GM21528 (cell line): ENCODE measurements at regions not wholly inside any gene's neighbourhood (a gene's known extent, or its start where the extent isn't known, plus 50 kb on each side); places are given as distances from the start of the nearest gene placed in this dataset.

ENCODE experiments used
- ATAC-seq: cut with Tn5 transposase; IDR thresholded peaks from one replicate; pipeline ENCODE4 v1.9.1; 2021; ENCODE audit warnings: mild to moderate bottlenecking, moderate library complexity; ENCODE audit not compliant: unreplicated experiment, low FRiP score

GRCh38 chr9:12183321-12183720, 509.9 kb upstream of the TYRP1 start:
- ATAC-seq = no peak

DNA sequence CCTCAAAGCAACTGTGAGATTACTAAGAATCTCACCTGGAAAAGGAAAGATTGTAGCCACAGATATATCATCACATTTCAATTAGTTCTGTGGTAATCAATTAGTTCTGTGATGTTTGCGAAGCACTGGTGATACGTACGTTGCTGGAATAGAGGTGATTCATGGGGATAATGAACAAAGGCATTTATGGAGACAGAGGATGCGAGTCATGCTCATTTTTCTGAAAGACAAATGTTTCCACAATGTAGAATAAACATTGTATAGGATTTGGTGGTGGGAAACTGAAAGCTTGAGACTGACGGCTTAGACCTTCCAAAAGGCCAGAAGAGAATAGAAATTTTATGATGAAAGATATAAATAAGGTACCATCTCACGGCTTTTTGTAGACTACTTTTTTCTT, 507.3 kb upstream of the TYRP1 start:
- ATAC-seq = no peak

DNA sequence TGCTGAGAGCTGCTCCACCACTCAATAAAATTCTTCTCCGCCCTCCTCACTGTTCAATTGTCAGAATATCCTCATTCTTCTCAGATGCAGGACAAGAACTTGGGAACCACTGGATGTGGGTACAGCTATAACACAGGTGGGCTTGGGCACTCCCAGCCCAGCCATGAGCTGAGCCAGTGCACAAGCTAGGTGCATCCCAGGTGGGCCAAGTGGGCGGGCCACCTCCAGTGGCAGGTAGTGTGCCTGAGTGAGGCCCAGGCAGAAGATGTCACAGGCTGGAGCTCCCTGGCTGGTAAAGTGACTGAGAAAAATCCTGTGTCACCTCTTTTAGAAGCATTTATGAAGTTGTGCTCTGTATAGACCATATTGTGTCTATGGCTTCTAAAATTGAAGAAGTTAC, 501.6 kb upstream of the TYRP1 start:
- no peak for ATAC-seq

DNA sequence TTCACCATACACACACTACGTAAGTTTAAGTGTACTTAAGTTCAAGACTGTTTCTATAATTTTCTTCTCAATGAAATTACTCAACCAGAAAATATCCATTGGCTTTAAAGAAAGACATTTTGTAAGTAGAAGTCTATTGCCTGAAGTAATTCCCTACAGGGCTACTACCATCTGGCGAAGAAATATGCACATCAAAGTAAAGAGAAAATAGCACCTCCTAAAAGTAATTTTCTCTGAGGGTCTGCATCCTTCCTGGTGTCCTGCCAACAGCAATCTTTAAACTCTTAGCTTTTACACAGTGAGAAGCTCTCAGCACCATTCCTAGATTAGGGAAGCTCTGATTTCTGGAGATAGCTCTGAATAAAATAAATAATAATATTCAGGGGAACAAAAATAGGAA, 498.5 kb upstream of the TYRP1 start:
- no peak for ATAC-seq

DNA sequence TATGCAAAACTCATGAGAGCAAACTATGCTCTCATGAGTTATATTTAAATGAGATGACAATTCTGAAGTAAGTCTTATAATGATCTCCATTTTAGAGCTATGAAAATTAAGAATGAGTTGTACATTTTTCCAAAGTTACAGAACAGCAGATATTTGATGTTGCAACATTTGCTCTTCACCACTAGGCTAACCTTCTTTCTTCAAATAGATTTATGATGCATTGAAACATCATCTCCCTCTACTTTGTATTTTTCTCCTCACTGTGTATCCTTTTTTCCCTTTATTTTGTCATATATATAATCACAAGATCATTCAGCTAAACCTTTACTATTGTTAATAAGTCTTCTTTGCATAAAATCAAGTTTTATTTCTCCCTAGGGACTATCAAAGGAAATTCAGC, 497.7 kb upstream of the TYRP1 start:
- no peak for ATAC-seq

- ATAC-seq = no peak
These were observed 488.7 kb upstream of the TYRP1 start for GRCh38 chr9:12204512-12204911.

DNA sequence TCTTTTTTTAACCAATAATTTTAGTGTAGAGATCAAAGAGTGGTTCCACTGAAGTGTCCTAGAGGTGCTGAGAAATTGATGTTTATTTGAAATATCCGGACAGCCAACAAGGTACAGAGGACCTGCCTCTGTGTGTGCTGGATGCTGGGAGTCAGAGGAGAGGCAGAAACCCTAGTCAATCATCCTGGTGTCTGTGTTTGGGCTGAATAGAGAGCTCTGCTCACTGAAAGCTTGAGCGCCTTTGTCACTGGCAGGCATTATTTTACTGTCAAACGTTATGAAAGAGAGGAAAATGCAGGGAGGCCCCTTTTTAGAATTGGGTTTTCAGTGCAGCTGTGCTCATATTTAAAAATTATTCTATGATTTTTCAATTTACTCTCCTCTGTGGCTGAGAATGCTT, 480.3 kb upstream of the TYRP1 start:
- ATAC-seq = no peak

DNA sequence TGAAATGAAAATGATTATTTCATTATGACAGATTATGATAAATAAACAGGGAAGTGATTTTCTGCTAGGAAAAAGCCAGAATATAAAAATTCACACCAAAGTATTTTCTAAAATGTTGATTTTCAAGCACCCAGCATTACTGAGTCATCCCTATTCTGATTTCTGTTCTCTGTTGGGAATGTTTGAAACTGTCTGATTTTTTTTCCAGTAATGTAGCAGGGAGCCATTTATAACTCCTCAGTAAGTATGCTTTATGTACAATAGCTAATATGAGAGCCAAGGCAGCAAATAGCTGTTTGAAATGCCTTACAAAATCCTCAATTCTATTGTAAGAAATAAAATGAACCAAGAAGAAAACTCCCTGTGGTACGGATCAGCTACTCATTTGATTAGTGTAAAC, 471.7 kb upstream of the TYRP1 start:
- no peak for ATAC-seq

GRCh38 chr9:12224449-12224848, 468.7 kb upstream of the TYRP1 start:
- ATAC-seq = no peak

GRCh38 chr9:12230708-12231107, 462.5 kb upstream of the TYRP1 start:
- no peak for ATAC-seq

DNA sequence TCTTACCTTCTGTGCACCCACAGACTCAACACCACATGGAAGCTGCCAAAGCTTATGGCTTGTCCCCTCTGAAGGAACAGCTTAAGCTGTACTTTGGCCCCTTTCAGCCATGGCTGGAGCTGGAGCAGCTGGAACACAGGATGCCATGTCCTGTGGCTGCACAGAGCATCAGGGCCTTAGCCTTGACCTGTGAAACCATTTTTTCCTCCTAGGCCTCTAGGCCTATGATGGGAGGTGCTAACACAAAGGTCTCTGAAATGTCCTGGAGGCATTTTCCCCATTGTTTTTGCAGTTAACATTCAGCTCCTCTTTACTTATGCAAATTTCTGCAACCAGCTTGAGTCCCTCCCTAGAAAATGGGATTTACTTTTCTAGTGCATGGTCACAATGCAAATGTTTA, 461.4 kb upstream of the TYRP1 start:
- no peak for ATAC-seq

- ATAC-seq = no peak
These were observed 460.3 kb upstream of the TYRP1 start for GRCh38 chr9:12232836-12233235.

- ATAC-seq = no peak
These were observed 439.2 kb upstream of the TYRP1 start for GRCh38 chr9:12253941-12254340.

GRCh38 chr9:12266758-12267157, 426.4 kb upstream of the TYRP1 start:
- ATAC-seq = no peak

GRCh38 chr9:12271421-12271891, 421.7 kb upstream of the TYRP1 start:
- ATAC-seq = no peak

DNA sequence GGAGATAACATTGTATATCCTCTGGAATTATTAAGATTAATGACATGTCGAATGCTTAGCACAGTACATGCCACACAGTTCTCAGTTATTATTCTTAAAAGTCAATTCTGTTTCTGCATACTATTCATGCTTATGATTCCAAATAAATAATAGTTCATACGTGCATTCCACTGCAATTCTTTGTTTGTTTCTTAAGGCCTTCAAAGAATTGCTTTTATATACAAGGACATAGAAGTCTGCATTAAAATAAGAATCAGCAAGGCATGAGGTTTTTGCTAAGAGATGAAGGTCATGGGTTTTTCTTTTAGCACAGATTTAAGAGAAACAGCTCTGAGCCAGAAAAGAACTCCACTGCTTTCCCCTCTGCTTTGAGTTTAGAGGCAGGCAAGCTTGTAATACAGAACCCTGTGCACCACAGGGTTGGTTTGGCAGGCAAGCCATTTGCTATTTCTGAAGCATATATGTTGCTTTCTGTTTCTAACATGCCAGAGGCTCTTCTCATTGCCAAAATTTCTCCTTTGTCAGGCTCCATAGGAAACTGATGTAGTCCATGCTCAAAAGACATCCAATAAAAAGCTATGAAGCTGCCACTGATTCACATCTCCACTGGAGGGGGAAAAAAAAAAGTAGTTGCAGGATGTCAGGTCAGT, 420.6 kb upstream of the TYRP1 start:
- no peak for ATAC-seq

- no peak for ATAC-seq
These were observed 418.6 kb upstream of the TYRP1 start for GRCh38 chr9:12274577-12274976.

DNA sequence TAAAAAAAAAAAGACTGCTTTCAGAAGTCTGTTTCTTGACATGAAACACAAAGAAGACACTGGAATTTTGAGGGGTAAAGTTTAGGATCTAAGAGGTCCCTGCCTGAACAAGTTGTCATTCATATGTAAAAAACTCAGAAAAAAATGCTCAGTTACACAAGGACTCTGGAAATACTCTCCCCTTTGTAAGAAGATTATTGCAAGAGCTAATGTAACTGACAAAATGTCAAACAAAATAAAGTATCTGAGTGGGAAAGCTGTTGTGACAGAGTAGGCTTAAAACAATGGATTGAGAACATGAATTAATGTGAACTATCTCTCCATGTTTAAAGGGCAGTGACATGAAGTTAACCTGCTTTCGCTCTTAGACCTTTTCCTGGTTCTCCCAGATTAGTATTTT, 416.7 kb upstream of the TYRP1 start:
- ATAC-seq = no peak

- ATAC-seq = no peak
These were observed 403.5 kb upstream of the TYRP1 start for GRCh38 chr9:12289711-12290110.

- ATAC-seq = no peak
These were observed 402.9 kb upstream of the TYRP1 start for GRCh38 chr9:12290166-12290869.

- no peak for ATAC-seq
These were observed 388.0 kb upstream of the TYRP1 start for GRCh38 chr9:12305211-12305610.

DNA sequence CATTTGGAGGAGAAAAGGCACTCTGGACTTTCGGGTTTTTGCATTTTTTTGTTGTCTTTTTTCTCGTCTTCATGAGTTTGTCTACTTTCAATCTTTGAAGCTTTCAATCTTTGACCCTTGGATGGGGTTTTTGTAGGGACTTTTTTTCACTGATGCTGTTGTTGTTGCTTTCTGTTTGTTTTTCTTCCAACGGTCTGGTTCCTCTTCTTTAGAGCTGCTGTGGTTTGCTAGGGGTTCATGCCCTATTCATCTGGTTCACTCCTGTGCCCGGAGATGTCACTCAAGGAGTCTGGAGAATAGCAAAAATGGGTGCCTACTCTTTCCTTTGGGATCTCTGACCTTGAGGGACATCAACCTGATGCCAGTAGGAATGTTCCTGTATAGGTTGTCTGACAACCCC, 378.6 kb upstream of the TYRP1 start:
- ATAC-seq = no peak
